IPS-20b (cell line): ENCODE measurements at regions not wholly inside any gene's neighbourhood (a gene's known extent, or its start where the extent isn't known, plus 50 kb on each side); places are given as distances from the start of the nearest gene placed in this dataset.

ENCODE experiments used
- H3K27ac ChIP-seq: one replicate; pipeline ENCODE4 v1.5.1; 2013; ENCODE audit warnings: low read length
- H3K27me3 ChIP-seq: 2 replicates; pipeline ENCODE4 v1.6.1; 2013; ENCODE audit warnings: mild to moderate bottlenecking, low read length, inconsistent platforms; ENCODE audit not compliant: insufficient read depth
- H3K36me3 ChIP-seq: 2 replicates; pipeline ENCODE4 v1.6.1; 2013; ENCODE audit warnings: low read depth, mild to moderate bottlenecking, inconsistent platforms, low read length, moderate library complexity; ENCODE audit not compliant: insufficient read depth
- H3K4me1 ChIP-seq: 2 replicates; pipeline ENCODE4 v1.6.1; 2013; ENCODE audit warnings: mild to moderate bottlenecking, control low read depth, inconsistent platforms, low read length, moderate library complexity; ENCODE audit not compliant: insufficient read depth
- H3K4me3 ChIP-seq: 2 replicates; pipeline ENCODE4 v1.5.1; 2013; ENCODE audit warnings: mild to moderate bottlenecking, low read length, inconsistent platforms
- H3K9ac ChIP-seq: 2 replicates; pipeline ENCODE4 v1.6.1; 2013; ENCODE audit warnings: low read depth, mild to moderate bottlenecking, inconsistent platforms, low read length, moderate library complexity
- H3K9me3 ChIP-seq: 2 replicates; pipeline ENCODE4 v1.6.1; 2013; ENCODE audit warnings: mild to moderate bottlenecking, low read depth, low read length, inconsistent platforms; ENCODE audit not compliant: insufficient read depth

- Histone ChIP-seq H3K27me3 (peaks cover 4% of the 10 kb centered on the region; the same call in 1 of the 2 replicates), H3K9ac (no peak overlapping the region), H3K36me3 (no peaks in the 10 kb centered on the region), H3K27ac (no peak overlapping the region), H3K4me3 (no peak overlapping the region), H3K9me3 (no peaks in the 10 kb centered on the region), H3K4me1 (no peaks in the 10 kb centered on the region)
Measured at GRCh38 chr16:86158688-86159360, 259.9 kb downstream of the IRF8 start.

DNA sequence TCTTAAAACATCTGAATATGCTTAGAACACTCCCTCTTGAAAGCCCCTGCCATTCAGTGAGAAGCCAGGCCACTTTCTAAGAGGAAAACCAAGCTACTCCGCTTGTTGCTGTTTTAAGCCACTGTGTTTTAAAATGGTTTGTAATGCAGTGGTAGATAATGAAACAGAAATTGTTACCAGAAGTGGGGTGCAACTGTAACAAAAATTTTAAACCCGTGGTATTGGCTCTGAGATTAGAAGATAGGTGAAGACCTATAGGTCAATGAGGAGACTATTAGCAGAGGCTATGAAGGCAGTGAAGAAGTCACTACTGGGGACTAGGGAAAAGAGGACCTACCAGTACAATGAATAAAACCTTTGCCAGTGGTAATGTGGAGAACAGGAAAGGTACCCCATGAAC, 266.5 kb downstream of the IRF8 start:
- Histone ChIP-seq H3K27me3 (no peaks in the 10 kb centered on the region; the same call in 1 of the 2 replicates), H3K9ac (no peak overlapping the region), H3K27ac (no peak overlapping the region), H3K9me3 (peaks cover 16% of the 10 kb centered on the region), H3K36me3 (no peaks in the 10 kb centered on the region), H3K4me3 (no peak overlapping the region), H3K4me1 (no peaks in the 10 kb centered on the region)

DNA sequence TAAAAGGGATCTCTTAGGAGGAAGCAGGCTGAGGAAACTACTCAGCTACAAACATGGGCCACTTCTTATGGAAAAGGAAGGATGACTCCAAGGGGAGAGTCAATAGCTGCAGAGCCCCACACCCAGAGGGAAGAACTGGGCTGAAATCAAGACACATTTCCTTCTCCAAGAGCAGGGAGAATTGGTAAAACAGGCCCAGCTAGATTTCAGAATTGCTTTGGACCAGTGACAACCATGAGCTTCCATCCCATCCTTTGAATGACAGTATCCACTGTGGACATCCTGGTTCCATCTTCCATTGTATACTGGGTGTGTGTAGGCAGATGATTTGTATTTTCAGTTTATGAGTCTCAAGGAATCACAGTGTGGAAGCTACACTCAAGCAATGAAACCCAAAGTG, 267.5 kb downstream of the IRF8 start:
- Histone ChIP-seq H3K9me3 (peaks cover 16% of the 10 kb centered on the region), H3K4me1 (no peaks in the 10 kb centered on the region), H3K27me3 (no peaks in the 10 kb centered on the region; the same call in 1 of the 2 replicates), H3K27ac (no peak overlapping the region), H3K4me3 (no peak overlapping the region), H3K9ac (no peak overlapping the region), H3K36me3 (no peaks in the 10 kb centered on the region)

- Histone ChIP-seq H3K4me3 (no peak overlapping the region), H3K27me3 (no peaks in the 10 kb centered on the region; the same call in 1 of the 2 replicates), H3K9ac (no peak overlapping the region), H3K9me3 (peaks cover 16% of the 10 kb centered on the region), H3K36me3 (no peaks in the 10 kb centered on the region), H3K27ac (no peak overlapping the region), H3K4me1 (no peaks in the 10 kb centered on the region)
Measured at GRCh38 chr16:86167061-86167460, 268.1 kb downstream of the IRF8 start.

- Histone ChIP-seq H3K27ac (no peak overlapping the region), H3K27me3 (peaks cover 5% of the 10 kb centered on the region), H3K9me3 (peaks cover 6% of the 10 kb centered on the region)
Measured at GRCh38 chr16:86170720-86171119, 271.8 kb downstream of the IRF8 start.

GRCh38 chr16:86171329-86171728, 272.4 kb downstream of the IRF8 start:
- H3K27ac ChIP-seq = no peak overlapping the region
- peaks cover 5% of the 10 kb centered on the region for H3K27me3 ChIP-seq
- no peak overlapping the region for H3K9ac ChIP-seq
- H3K4me1 ChIP-seq = no peaks in the 10 kb centered on the region
- H3K4me3 ChIP-seq = no peak overlapping the region
- peaks cover under 1% of the 10 kb centered on the region; the same call in 1 of the 2 replicates for H3K9me3 ChIP-seq
- no peaks in the 10 kb centered on the region for H3K36me3 ChIP-seq

More at GRCh38 chr16:86170720-86171119, 271.8 kb downstream of the IRF8 start:
- Histone ChIP-seq H3K4me1 (no peaks in the 10 kb centered on the region), H3K9ac (no peak overlapping the region), H3K36me3 (no peaks in the 10 kb centered on the region), H3K4me3 (no peak overlapping the region)

DNA sequence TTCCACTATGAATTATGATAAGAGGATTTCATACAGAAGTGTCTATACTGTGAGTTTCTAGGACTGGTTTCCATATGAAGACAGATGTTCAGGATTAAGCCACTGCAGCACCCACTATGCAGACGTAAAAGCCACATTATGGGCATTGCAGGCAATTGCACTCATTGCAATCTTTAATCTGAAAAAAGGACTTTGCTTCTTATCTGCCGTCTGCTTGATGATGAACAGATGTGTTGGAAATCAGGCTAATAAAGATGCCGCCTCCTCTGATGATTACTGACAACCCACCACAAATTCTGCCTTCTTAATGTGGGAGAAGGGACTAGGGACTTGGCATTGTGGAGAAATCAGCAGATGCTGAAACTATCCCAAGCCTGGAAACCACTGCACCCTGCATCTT, 276.9 kb downstream of the IRF8 start:
- Histone ChIP-seq H3K4me1 (no peaks in the 10 kb centered on the region), H3K27me3 (peaks cover 5% of the 10 kb centered on the region; the same call in 1 of the 2 replicates), H3K4me3 (no peak overlapping the region), H3K27ac (no peak overlapping the region), H3K9ac (no peak overlapping the region), H3K9me3 (no peaks in the 10 kb centered on the region), H3K36me3 (no peaks in the 10 kb centered on the region)

DNA sequence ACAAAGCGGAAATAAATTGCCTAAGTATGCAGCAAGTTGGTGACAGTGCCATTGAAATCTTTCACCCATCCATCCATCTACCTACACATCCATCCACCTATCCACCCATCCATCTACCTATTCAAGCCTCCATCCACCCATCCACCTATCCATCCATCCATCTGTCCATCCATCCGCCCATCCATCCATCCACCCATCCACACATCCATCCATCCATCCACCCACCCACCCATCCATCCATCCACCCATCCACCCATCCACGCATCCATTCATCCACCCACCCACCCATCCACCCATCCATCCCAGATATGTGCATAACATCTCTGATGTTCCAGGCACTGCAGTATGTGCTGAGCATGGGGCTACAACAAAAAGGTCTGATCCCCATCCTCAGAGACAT, 277.5 kb downstream of the IRF8 start:
- no peak overlapping the region for H3K27ac ChIP-seq
- peaks cover 5% of the 10 kb centered on the region; the same call in 1 of the 2 replicates for H3K27me3 ChIP-seq
- H3K36me3 ChIP-seq = no peaks in the 10 kb centered on the region
- H3K9me3 ChIP-seq = no peaks in the 10 kb centered on the region
- no peaks in the 10 kb centered on the region for H3K4me1 ChIP-seq
- H3K9ac ChIP-seq = no peak overlapping the region
- no peak overlapping the region for H3K4me3 ChIP-seq

GRCh38 chr16:86180244-86180643, 281.3 kb downstream of the IRF8 start:
- H3K9ac ChIP-seq = no peak overlapping the region
- no peak overlapping the region for H3K27ac ChIP-seq
- H3K4me3 ChIP-seq = no peak overlapping the region
- no peaks in the 10 kb centered on the region for H3K9me3 ChIP-seq
- no peaks in the 10 kb centered on the region; the same call in 1 of the 2 replicates for H3K27me3 ChIP-seq
- H3K4me1 ChIP-seq = no peaks in the 10 kb centered on the region
- H3K36me3 ChIP-seq = no peaks in the 10 kb centered on the region

DNA sequence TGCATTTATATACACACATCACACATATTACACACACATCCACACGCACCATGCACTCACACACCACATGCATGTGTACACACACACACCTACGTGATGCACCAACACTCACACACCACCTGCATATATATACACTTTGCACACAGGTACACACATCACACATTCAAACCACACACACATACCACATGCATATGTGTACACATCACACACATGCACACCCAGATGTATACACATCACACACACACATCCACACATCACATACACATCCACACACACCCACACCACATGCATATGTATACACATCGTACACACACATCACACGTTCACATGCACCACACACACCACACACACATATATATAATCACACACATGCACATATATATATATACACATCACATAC, 281.8 kb downstream of the IRF8 start:
- no peaks in the 10 kb centered on the region for H3K9me3 ChIP-seq
- H3K27me3 ChIP-seq = no peaks in the 10 kb centered on the region; the same call in 1 of the 2 replicates
- no peak overlapping the region for H3K27ac ChIP-seq
- H3K9ac ChIP-seq = no peak overlapping the region
- H3K36me3 ChIP-seq = no peaks in the 10 kb centered on the region
- no peaks in the 10 kb centered on the region for H3K4me1 ChIP-seq
- H3K4me3 ChIP-seq = no peak overlapping the region

- Histone ChIP-seq H3K36me3 (no peaks in the 10 kb centered on the region), H3K9me3 (no peaks in the 10 kb centered on the region), H3K9ac (no peak overlapping the region), H3K4me1 (no peaks in the 10 kb centered on the region), H3K27ac (no peak overlapping the region), H3K27me3 (no peaks in the 10 kb centered on the region), H3K4me3 (no peak overlapping the region)
Measured at GRCh38 chr16:86181526-86181925, 282.6 kb downstream of the IRF8 start.

DNA sequence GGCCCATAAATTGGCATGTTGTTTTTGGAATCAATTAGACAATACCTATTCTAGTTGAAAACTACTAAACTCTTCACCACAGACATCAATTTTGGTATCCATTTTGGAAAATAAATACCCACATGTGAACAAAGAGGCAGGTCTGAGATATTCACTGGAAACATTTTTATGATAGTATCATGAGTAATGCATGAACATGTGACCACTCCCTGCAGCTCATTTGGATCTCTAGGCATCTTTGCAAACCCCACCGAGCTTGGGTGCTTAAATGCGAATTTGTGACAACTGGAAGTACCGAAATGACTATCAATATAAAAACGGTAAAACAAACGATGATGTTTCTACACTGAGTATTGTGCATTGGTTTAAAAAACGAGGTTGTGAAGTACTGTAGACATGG, 285.2 kb downstream of the IRF8 start:
- Histone ChIP-seq H3K27me3 (no peaks in the 10 kb centered on the region), H3K9me3 (no peaks in the 10 kb centered on the region), H3K4me3 (no peak overlapping the region), H3K36me3 (no peaks in the 10 kb centered on the region), H3K9ac (no peak overlapping the region), H3K27ac (no peak overlapping the region), H3K4me1 (no peaks in the 10 kb centered on the region)
